ENCODE measurements at regions not wholly inside any gene's neighbourhood (a gene's known extent, or its start where the extent isn't known, plus 50 kb on each side); places are given as distances from the start of the nearest gene placed in this dataset.

DNA sequence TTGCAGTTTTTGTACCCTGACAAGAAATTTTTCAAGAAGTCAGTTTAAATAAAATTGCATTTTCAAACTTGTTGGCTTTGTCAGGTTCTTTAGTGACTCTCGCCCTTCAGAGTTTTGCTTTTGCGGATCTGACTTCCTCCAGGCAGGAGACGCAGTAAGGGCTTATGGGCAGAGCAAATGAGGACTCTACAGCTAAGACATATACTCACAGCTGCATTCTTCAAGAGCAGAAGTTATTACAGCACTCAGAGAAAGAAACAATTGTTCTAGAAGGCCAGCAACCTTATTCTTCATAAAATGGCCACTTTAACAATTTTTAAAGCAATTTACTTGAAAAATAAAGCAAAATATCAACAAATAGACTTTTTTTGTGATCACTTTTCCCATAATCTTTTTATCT, 438.8 kb upstream of the THRB start:
- no peak for TF ChIP-seq GATA3 (IDR thresholded peaks at IDR 0.05; ENCODE audit: low read depth, low read length)
- no peak for TF ChIP-seq GATA2 (IDR thresholded peaks at IDR 0.05; ENCODE audit: low read depth, low read length)
